AG04450 (cell line): ENCODE measurements at regions not wholly inside any gene's neighbourhood (a gene's known extent, or its start where the extent isn't known, plus 50 kb on each side); places are given as distances from the start of the nearest gene placed in this dataset.
"Not testable (repeated sequence)": the region's sequence is repeated elsewhere in the genome, so short reads cannot be mapped to it uniquely, and the experiment has no call there.

Experiments
- CTCF ChIA-PET: fragments of 300-600, 350-600 bp; formaldehyde crosslinking; extraction: SDS; loops from one replicate; lab custom pipeline; 2022; ENCODE audit warnings: antibody characterized with exemption, inconsistent platforms; lab: Charles Lee
- POLR2A ChIA-PET: fragments of 350-600 bp; formaldehyde crosslinking; extraction: SDS; loops from one replicate; lab custom pipeline; 2021; ENCODE audit warnings: antibody characterized with exemption, inconsistent platforms; lab: Yijun Ruan, JAX
- DNase-seq: peaks from one replicate; pipeline ENCODE4 v3.0.0-alpha.2; 2011; ENCODE audit warnings: low read depth, low spot score
- H3K27ac ChIP-seq: one replicate; pipeline ENCODE4 v1.5.1; 2012; ENCODE audit warnings: low read depth, low read length, control low read depth
- H3K27me3 ChIP-seq: one replicate; pipeline ENCODE4 v1.6.0; 2012; ENCODE audit warnings: low read length; ENCODE audit not compliant: control insufficient read depth, insufficient read depth
- H3K4me3 ChIP-seq: 2 replicates; pipeline ENCODE4 v1.5.1; 2011; ENCODE audit warnings: mild to moderate bottlenecking, low read depth, low read length, control low read depth
- H3K9me3 ChIP-seq: 2 replicates; pipeline ENCODE4 v1.5.1; 2012; ENCODE audit warnings: low read length; ENCODE audit not compliant: control insufficient read depth, insufficient read depth
- TF ChIP-seq, protein P1 (sequence below): IDR thresholded peaks from 2 replicates; pipeline ENCODE4 v1.5.1; 2011; ENCODE audit warnings: low read depth, low read length, control low read depth, inconsistent platforms

DNA sequence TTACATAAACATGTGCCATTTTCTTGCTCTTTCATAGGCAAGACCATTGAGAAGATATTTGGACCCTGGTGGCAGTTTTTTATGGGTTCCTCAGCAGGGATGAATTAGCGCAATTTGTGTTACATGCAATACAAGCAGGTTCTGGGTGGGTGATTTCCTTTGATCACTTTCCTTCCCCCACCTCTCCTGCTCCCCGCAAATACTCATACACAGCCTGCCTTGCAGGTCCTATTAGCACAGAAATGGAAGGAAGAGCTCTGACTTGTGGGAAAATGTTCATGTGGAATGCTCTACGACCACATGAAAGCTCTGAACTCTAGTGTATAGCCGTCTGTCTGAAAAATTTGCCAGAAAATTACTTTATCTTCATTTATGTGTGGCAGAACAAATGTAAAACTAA lies 361.0 kb upstream of the FAT1 start:
- no peaks in the 10 kb centered on the region for H3K27me3 ChIP-seq
- H3K4me3 ChIP-seq: no peak overlapping the region
- no peak for DNase-seq
- TF ChIP-seq, protein P1, sequence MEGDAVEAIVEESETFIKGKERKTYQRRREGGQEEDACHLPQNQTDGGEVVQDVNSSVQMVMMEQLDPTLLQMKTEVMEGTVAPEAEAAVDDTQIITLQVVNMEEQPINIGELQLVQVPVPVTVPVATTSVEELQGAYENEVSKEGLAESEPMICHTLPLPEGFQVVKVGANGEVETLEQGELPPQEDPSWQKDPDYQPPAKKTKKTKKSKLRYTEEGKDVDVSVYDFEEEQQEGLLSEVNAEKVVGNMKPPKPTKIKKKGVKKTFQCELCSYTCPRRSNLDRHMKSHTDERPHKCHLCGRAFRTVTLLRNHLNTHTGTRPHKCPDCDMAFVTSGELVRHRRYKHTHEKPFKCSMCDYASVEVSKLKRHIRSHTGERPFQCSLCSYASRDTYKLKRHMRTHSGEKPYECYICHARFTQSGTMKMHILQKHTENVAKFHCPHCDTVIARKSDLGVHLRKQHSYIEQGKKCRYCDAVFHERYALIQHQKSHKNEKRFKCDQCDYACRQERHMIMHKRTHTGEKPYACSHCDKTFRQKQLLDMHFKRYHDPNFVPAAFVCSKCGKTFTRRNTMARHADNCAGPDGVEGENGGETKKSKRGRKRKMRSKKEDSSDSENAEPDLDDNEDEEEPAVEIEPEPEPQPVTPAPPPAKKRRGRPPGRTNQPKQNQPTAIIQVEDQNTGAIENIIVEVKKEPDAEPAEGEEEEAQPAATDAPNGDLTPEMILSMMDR: no peak
- no peaks in the 10 kb centered on the region for H3K9me3 ChIP-seq
- CTCF ChIA-PET: no interaction called here
- POLR2A ChIA-PET: no interaction called here
- no peak overlapping the region for H3K27ac ChIP-seq

DNA sequence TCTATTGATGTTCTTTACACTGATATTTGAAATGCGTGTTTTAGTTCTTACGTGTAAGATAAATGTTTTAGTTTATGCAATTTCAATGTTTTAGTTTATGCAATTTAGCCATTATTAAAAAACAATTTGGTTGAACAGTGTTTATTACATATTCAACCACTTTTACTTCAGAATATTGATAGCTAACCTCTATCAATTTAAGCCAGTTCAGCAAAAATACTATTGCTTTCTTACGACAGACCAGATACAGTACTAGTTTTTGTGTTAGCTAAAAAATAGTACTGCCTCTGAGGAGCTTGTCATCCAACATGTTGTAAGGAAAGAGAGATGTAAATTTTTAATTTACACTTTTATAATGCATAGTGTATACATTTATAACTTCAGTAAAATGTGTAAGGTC lies 361.7 kb upstream of the FAT1 start:
- DNase-seq: no peak
- H3K27ac ChIP-seq: no peak overlapping the region
- TF ChIP-seq, protein P1: no peak
- no peak overlapping the region for H3K4me3 ChIP-seq
- H3K9me3 ChIP-seq: no peaks in the 10 kb centered on the region
- ChIA-PET POLR2A (no interaction called here), CTCF (no interaction called here)
- H3K27me3 ChIP-seq: no peaks in the 10 kb centered on the region

DNA sequence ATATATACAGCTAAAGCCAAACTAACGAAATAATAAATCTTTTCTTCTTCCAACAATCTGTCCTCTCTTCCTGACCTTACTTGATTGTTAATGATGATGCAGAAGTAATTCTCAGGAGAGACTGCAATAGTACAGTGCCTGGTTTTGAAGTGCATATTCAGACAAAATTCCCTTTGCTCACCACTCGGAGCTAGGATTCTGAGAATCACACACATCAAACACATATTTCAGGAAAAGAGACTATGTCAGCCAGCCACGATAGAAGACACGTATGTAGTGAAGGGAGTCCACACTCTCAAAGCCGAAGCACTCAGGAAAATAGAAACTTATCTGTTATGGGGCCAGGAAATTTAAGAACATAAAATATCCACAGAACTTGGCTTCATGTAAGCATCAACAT lies 362.5 kb upstream of the FAT1 start:
- no peaks in the 10 kb centered on the region for H3K27me3 ChIP-seq
- CTCF ChIA-PET: no interaction called here
- H3K27ac ChIP-seq: no peak overlapping the region
- POLR2A ChIA-PET: no interaction called here
- DNase-seq: no peak
- TF ChIP-seq, protein P1: no peak
- H3K4me3 ChIP-seq: no peak overlapping the region
- no peaks in the 10 kb centered on the region; the same call in 1 of the 2 replicates for H3K9me3 ChIP-seq

DNA sequence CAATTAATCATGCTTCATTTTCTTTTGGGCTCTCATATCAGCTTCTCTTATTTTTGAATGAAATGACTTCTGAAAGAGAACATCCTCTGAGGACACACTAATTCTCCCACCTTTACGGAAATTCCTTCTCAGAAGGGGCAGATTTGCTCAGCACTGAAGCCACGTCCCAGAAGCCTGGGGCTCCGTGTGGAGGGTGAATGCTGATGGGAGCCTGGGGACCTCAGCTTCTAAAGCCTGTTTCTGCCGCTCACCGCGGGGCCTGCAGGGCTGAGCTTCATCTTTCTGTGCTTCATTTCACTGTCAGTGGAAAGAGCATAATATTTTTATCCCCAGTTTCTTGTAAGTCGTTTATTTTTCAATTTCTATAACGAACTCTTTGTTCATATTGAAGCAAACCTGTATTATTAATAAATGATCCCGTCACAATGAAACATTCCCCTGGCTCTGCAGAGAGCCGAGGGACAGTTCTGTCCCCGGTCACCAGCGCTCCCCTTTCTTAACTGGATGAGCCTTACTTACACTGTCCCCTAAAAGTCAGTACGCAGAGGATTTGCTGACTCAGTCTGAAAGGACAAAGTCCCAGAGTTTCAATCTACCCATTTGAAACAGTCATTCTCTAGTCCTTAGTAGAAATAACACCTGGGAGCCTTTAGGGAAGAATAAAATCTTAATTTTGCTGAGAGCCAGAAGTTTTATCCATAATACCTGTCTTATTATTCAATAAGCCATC lies 364.6 kb upstream of the FAT1 start:
- no peak for DNase-seq
- H3K27ac ChIP-seq: no peak overlapping the region
- H3K9me3 ChIP-seq: no peaks in the 10 kb centered on the region; the same call in 1 of the 2 replicates
- CTCF ChIA-PET: no interaction called here
- TF ChIP-seq, protein P1: no peak
- POLR2A ChIA-PET: no interaction called here
- no peak overlapping the region for H3K4me3 ChIP-seq
- no peaks in the 10 kb centered on the region for H3K27me3 ChIP-seq

DNA sequence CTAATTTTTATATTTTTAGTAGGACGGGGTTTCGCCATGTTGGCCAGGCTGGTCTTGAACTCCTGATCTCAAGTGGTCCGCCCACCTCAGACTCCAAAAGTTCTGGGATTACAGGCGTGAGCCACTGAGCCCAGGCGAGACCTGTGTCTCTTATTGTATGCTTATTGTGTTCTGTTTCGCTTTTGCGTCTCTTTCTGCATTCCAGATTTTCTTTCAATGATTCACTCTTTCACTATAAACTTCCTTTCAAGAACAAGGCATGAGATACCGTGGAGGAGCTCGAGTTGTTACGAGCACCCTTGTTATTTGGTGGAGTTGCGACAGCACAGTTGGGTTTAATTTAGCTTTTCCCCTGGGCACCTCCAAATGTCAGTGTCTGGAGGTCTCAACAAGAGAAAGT lies 366.7 kb upstream of the FAT1 start:
- ChIA-PET CTCF (interaction anchor here (0.7 kb wide), 1 partner anchor 188 kb away, joined by 3 read pairs; no protein-coding TSS in a partner anchor), POLR2A (no interaction called here)
- Histone ChIP-seq H3K27ac (no peak overlapping the region), H3K9me3 (no peaks in the 10 kb centered on the region; the same call in 1 of the 2 replicates), H3K4me3 (no peak overlapping the region), H3K27me3 (no peaks in the 10 kb centered on the region)
- peak; percentile 18 for DNase-seq
- TF ChIP-seq, protein P1: no peak

DNA sequence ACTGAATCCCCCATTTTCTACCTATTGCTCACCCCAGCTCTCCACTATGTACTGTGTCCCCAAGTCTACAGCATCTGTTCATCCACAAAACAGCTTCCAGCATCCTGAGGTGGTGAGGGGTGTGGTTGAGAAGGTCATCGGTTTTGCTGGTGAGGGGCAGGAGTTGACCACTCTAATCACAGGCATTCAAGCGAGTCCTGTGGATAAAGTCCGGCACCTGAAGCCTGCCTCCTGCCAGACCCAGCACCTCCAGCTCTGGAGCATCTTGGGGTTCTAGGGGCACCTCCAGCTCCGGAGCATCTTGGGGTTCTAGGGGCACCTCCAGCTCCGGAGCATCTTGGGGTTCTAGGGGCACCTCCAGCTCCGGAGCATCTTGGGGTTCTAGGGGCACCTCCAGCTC lies 367.2 kb upstream of the FAT1 start:
- POLR2A ChIA-PET: not testable (repeated sequence)

More for the DNA sequence above, 367.2 kb upstream of the FAT1 start:
- H3K4me3 ChIP-seq, DNase-seq, H3K9me3 ChIP-seq, H3K27ac ChIP-seq, H3K27me3 ChIP-seq: not testable (repeated sequence)
- CTCF ChIA-PET: interaction anchor here (0.7 kb wide), 1 partner anchor 188 kb away, joined by 3 read pairs; no protein-coding TSS in a partner anchor
